IMR-90 (cell line): ENCODE measurements at regions not wholly inside any gene's neighbourhood (a gene's known extent, or its start where the extent isn't known, plus 50 kb on each side); places are given as distances from the start of the nearest gene placed in this dataset.

Experiments
- ATAC-seq: fragments of 200-7000 bp; cut with Tn5 transposase; 2 replicates; pipeline ENCODE4 v1.9.1; 2020; ENCODE audit warnings: low read depth, mild to moderate bottlenecking, moderate library complexity
- BruUV-seq: library from RNA; stranded (reverse); fragments of 400-500 nt; replicated peaks from 2 replicates; lab custom pipeline; 2021; lab: Mats Ljungman, UMichigan
- CTCF ChIA-PET: fragments of 300-600 bp; formaldehyde crosslinking; extraction: SDS; loops from one replicate; lab custom pipeline; 2021; ENCODE audit warnings: antibody characterized with exemption; lab: Yijun Ruan, JAX
- POLR2A ChIA-PET: fragments of 300-600 bp; sonication (Branson Sonifier 250); formaldehyde crosslinking; loops from one replicate; lab custom pipeline; 2022; ENCODE audit warnings: antibody characterized with exemption; ENCODE audit not compliant: unreplicated experiment; lab: Charles Lee
- DNase-seq: peaks from one replicate; pipeline ENCODE4 v3.0.0; 2013
- H2AFZ ChIP-seq: replicated peaks from 2 replicates; pipeline ENCODE3; 2013; ENCODE audit warnings: low read length, mild to moderate bottlenecking; ENCODE audit not compliant: poor library complexity
- H2AK5ac ChIP-seq: 2 replicates; pipeline ENCODE4 v1.6.1; 2013; ENCODE audit warnings: low read depth, low read length, inconsistent platforms
- H2AK9ac ChIP-seq: replicated peaks from 2 replicates; pipeline ENCODE3; 2013; ENCODE audit warnings: mild to moderate bottlenecking, low read depth, low read length, moderate library complexity; ENCODE audit not compliant: poor library complexity
- H2BK120ac ChIP-seq: 2 replicates; pipeline ENCODE4 v1.6.1; 2013; ENCODE audit warnings: low read depth, low read length, inconsistent platforms
- H2BK15ac ChIP-seq: 3 replicates; pipeline ENCODE4 v1.6.1; 2013; ENCODE audit warnings: low read depth, low read length, inconsistent platforms
- H2BK20ac ChIP-seq: 2 replicates; pipeline ENCODE4 v1.6.1; 2013; ENCODE audit warnings: low read depth, mild to moderate bottlenecking, inconsistent platforms, low read length, moderate library complexity
- H2BK5ac ChIP-seq: 2 replicates; pipeline ENCODE4 v1.6.1; 2013; ENCODE audit warnings: mild to moderate bottlenecking, low read depth, low read length, inconsistent platforms; ENCODE audit not compliant: poor library complexity, severe bottlenecking
- H3K14ac ChIP-seq: replicated peaks from 2 replicates; pipeline ENCODE4 v1.6.1; 2013; ENCODE audit warnings: low read depth, low read length, inconsistent platforms
- H3K18ac ChIP-seq: 2 replicates; pipeline ENCODE4 v1.6.1; 2013; ENCODE audit warnings: low read depth, low read length, control low read depth
- H3K23ac ChIP-seq: 2 replicates; pipeline ENCODE4 v1.6.1; 2013; ENCODE audit warnings: low read depth, low read length, inconsistent platforms
- H3K27ac ChIP-seq: 2 replicates; pipeline ENCODE4 v1.5.1; 2013; ENCODE audit warnings: mild to moderate bottlenecking, control low read depth, low read length; ENCODE audit not compliant: insufficient read depth
- H3K27me3 ChIP-seq: 2 replicates; pipeline ENCODE4 v1.6.1; 2013; ENCODE audit warnings: low read length; ENCODE audit not compliant: control insufficient read depth, insufficient read depth
- H3K36me3 ChIP-seq: 2 replicates; pipeline ENCODE4 v1.6.1; 2013; ENCODE audit warnings: low read length, mixed read lengths; ENCODE audit not compliant: control insufficient read depth, insufficient read depth
- H3K4ac ChIP-seq: 2 replicates; pipeline ENCODE4 v1.6.1; 2013; ENCODE audit warnings: low read depth, low read length, inconsistent platforms
- H3K4me1 ChIP-seq: 2 replicates; pipeline ENCODE4 v1.6.1; 2013; ENCODE audit warnings: low read length, mixed read lengths; ENCODE audit not compliant: control insufficient read depth, insufficient read depth
- H3K4me2 ChIP-seq: 2 replicates; pipeline ENCODE4 v1.6.1; 2013; ENCODE audit warnings: low read depth, mild to moderate bottlenecking, control low read depth, low read length, moderate library complexity
- H3K4me3 ChIP-seq: 2 replicates; pipeline ENCODE4 v1.5.1; 2013; ENCODE audit warnings: low read depth, mild to moderate bottlenecking, control low read depth, low read length, moderate library complexity; ENCODE audit not compliant: insufficient read depth
- H3K56ac ChIP-seq: 2 replicates; pipeline ENCODE4 v1.6.1; 2013; ENCODE audit warnings: low read length, inconsistent platforms; ENCODE audit not compliant: insufficient read depth; ENCODE audit errors: extremely low read depth
- H3K79me1 ChIP-seq, 2 experiments: 2 replicates each; pipeline ENCODE4 v1.6.1; 2013; ENCODE audit warnings: low read length in 2 of 2, inconsistent platforms in 1 of 2, low read depth in 1 of 2
- H3K9ac ChIP-seq: 2 replicates; pipeline ENCODE4 v1.6.1; 2013; ENCODE audit warnings: low read depth, low read length, control low read depth
- H3K9me1 ChIP-seq: 2 replicates; pipeline ENCODE4 v1.6.1; 2013; ENCODE audit warnings: low read length, inconsistent platforms; ENCODE audit not compliant: insufficient read depth
- H3K9me3 ChIP-seq: 2 replicates; pipeline ENCODE4 v1.6.1; 2013; ENCODE audit warnings: low read length; ENCODE audit not compliant: control insufficient read depth, insufficient read depth
- H4K20me1 ChIP-seq: 2 replicates; pipeline ENCODE4 v1.6.1; 2013; ENCODE audit warnings: low read length, inconsistent platforms; ENCODE audit not compliant: insufficient read depth
- H4K5ac ChIP-seq: 2 replicates; pipeline ENCODE4 v1.6.1; 2013; ENCODE audit warnings: mild to moderate bottlenecking, low read depth, low read length, control low read depth
- H4K8ac ChIP-seq, 2 experiments: 2 replicates each; pipeline ENCODE4 v1.6.1; 2013; ENCODE audit warnings: low read depth in 2 of 2, low read length in 2 of 2, control low read depth in 1 of 2, inconsistent platforms in 1 of 2
- H4K91ac ChIP-seq: 2 replicates; pipeline ENCODE4 v1.6.1; 2013; ENCODE audit warnings: low read depth, low read length, inconsistent platforms; ENCODE audit not compliant: insufficient read depth
- BHLHE40 ChIP-seq: fragments of 150-350 bp; IDR thresholded peaks from 2 replicates; pipeline ENCODE4 v1.6.1; 2016; ENCODE audit warnings: mild to moderate bottlenecking, low read depth, low read length
- CEBPB ChIP-seq: IDR thresholded peaks from 2 replicates; pipeline ENCODE4 v1.6.1; 2012; ENCODE audit warnings: low read depth, low read length, improper control_type of control experiment
- CHD1 ChIP-seq: IDR thresholded peaks from 2 replicates; pipeline ENCODE4 v1.6.1; 2012; ENCODE audit warnings: low read depth, low read length, improper control_type of control experiment
- FOS ChIP-seq: fragments of 150-350 bp; IDR thresholded peaks from 2 replicates; pipeline ENCODE4 v1.6.1; 2016; ENCODE audit warnings: low read depth, low read length
- MAFK ChIP-seq: IDR thresholded peaks from 2 replicates; pipeline ENCODE4 v1.6.1; 2012; ENCODE audit warnings: low read depth, low read length, improper control_type of control experiment
- MAZ ChIP-seq: IDR thresholded peaks from 2 replicates; pipeline ENCODE4 v1.6.1; 2012; ENCODE audit warnings: low read depth, mild to moderate bottlenecking, low read length, improper control_type of control experiment, moderate library complexity, borderline replicate concordance
- MXI1 ChIP-seq: IDR thresholded peaks from 2 replicates; pipeline ENCODE4 v1.6.1; 2012; ENCODE audit warnings: low read depth, mild to moderate bottlenecking, low read length, moderate library complexity, borderline replicate concordance
- NFE2L2 ChIP-seq: fragments of 150-350 bp; IDR thresholded peaks from 2 replicates; pipeline ENCODE4 v1.6.1; 2016; ENCODE audit warnings: low read depth, mild to moderate bottlenecking, low read length
- POLR2A ChIP-seq: IDR thresholded peaks from 2 replicates; pipeline ENCODE4 v1.6.1; 2012; ENCODE audit warnings: mild to moderate bottlenecking, low read depth, low read length
- RAD21 ChIP-seq: IDR thresholded peaks from 2 replicates; pipeline ENCODE4 v1.6.1; 2012; ENCODE audit warnings: low read length, improper control_type of control experiment
- RCOR1 ChIP-seq: IDR thresholded peaks from 2 replicates; pipeline ENCODE4 v1.6.1; 2012; ENCODE audit warnings: mild to moderate bottlenecking, low read length, improper control_type of control experiment; ENCODE audit not compliant: insufficient replicate concordance
- RFX5 ChIP-seq: IDR thresholded peaks from 2 replicates; pipeline ENCODE4 v1.8.0; 2012; ENCODE audit warnings: low read depth, mild to moderate bottlenecking, low read length, moderate library complexity
- SMC3 ChIP-seq: fragments of 150-350 bp; IDR thresholded peaks from 2 replicates; pipeline ENCODE4 v1.6.1; 2016; ENCODE audit warnings: low read depth, mild to moderate bottlenecking, antibody characterized with exemption, low read length, moderate library complexity
- WGBS, 2 experiments: methylation state at CpG; one replicate each; pipeline versions ENCODE4 v1.1.5 to v1.1.7; 2013; ENCODE audit warnings: missing lambda C conversion rate in 2 of 2; ENCODE audit not compliant: insufficient read length in 1 of 2; ENCODE audit errors: extremely low coverage in 2 of 2; 5-methylcytosine and 5-hydroxymethylcytosine counted together
- dilution Hi-C: fragments of 300-500 bp; cut with HindIII; formaldehyde crosslinking; loops from one replicate; pipeline ENCODE4 v1.14.3; 2018; ENCODE audit warnings: low sequenced_read_pairs; ENCODE audit not compliant: unreplicated experiment
- in situ Hi-C: fragments of 300-500 bp; cut with MboI; formaldehyde crosslinking; loops from 3 replicates; pipeline ENCODE4 v1.14.3; 2019; ENCODE audit warnings: low sequenced_read_pairs, inconsistent platforms, mixed read lengths
- intact Hi-C: fragments of 100-400 bp; cut with micrococcal nuclease; formaldehyde crosslinking; loops from 2 replicates; pipeline ENCODE4 v1.10.0; 2022
- TF ChIP-seq, protein P1 (sequence below): fragments of 150-350 bp; IDR thresholded peaks from 2 replicates; pipeline ENCODE4 v1.6.1; 2017; ENCODE audit warnings: mild to moderate bottlenecking, antibody characterized with exemption, low read length, low read depth
- TF ChIP-seq, protein P2 (sequence below): fragments of 150-350 bp; IDR thresholded peaks from 2 replicates; pipeline ENCODE4 v1.6.1; 2016; ENCODE audit warnings: low read depth, mild to moderate bottlenecking, low read length, moderate library complexity, borderline replicate concordance
- TF ChIP-seq, protein P3 (sequence below): conservative IDR thresholded peaks from 2 replicates; pipeline ENCODE4 v1.5.1; 2012; ENCODE audit warnings: mild to moderate bottlenecking, low read depth, low read length, improper control_type of control experiment

DNA sequence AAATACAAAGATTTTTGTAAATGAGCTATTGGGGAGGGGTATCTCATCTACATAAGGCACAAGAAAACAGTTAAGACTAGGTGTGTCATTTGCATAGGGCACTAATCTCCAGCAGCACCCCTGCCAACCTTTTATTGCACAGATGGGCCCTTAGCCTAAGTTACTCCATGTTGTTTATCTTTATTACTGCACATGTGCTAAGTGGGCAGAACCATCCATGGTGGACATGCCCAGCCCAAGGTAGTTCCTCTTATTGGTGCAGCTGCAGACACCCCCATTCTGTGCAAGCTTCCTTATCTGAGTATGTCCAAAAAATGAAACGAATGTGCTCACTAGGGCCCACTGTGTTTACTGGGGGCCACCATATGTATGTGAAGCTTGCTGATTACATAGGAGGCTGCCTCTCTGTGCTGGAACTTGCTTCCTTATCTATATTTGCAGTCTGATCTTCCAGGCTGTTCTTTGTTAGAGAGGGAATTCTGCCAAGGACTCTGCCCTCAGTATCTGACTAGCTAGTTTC is 77.3 kb upstream of the NEK7 start:
- Histone ChIP-seq H3K18ac (no peak overlapping the region), H2BK20ac (no peak overlapping the region), H2AK9ac (no peak overlapping the region), H2AFZ (no peak overlapping the region), H4K20me1 (no peaks in the 10 kb centered on the region), H2BK5ac (no peak overlapping the region), H3K9ac (no peak overlapping the region), H3K9me3 (no peaks in the 10 kb centered on the region), H3K4ac (no peak overlapping the region), H3K4me1 (no peaks in the 10 kb centered on the region), H3K4me2 (no peak overlapping the region), H3K4me3 (no peak overlapping the region), H4K91ac (no peak overlapping the region), H3K36me3 (no peaks in the 10 kb centered on the region), H3K9me1 (no peaks in the 10 kb centered on the region; the same call in 1 of the 2 replicates), H2BK120ac (no peak overlapping the region), H2BK15ac (no peak overlapping the region), H4K8ac (no peak overlapping the region), H3K14ac (no peak overlapping the region), H4K5ac (no peak overlapping the region), H3K56ac (no peak overlapping the region), H3K27ac (no peak overlapping the region), H3K23ac (no peak overlapping the region), H3K79me1 (no peaks in the 10 kb centered on the region), H2AK5ac (no peak overlapping the region), H3K27me3 (no peaks in the 10 kb centered on the region)
- no peak for TF ChIP-seq MAFK
- TF ChIP-seq CEBPB = no peak
- TF ChIP-seq RAD21 = no peak
- no peak for TF ChIP-seq POLR2A
- TF ChIP-seq, protein P1, sequence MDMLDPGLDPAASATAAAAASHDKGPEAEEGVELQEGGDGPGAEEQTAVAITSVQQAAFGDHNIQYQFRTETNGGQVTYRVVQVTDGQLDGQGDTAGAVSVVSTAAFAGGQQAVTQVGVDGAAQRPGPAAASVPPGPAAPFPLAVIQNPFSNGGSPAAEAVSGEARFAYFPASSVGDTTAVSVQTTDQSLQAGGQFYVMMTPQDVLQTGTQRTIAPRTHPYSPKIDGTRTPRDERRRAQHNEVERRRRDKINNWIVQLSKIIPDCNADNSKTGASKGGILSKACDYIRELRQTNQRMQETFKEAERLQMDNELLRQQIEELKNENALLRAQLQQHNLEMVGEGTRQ = no peak
- no peak for TF ChIP-seq MAZ
- TF ChIP-seq, protein P2, sequence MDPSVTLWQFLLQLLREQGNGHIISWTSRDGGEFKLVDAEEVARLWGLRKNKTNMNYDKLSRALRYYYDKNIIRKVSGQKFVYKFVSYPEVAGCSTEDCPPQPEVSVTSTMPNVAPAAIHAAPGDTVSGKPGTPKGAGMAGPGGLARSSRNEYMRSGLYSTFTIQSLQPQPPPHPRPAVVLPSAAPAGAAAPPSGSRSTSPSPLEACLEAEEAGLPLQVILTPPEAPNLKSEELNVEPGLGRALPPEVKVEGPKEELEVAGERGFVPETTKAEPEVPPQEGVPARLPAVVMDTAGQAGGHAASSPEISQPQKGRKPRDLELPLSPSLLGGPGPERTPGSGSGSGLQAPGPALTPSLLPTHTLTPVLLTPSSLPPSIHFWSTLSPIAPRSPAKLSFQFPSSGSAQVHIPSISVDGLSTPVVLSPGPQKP = no peak
- TF ChIP-seq FOS = no peak
- TF ChIP-seq SMC3 = no peak
- no peak for TF ChIP-seq BHLHE40
- no peak for TF ChIP-seq RCOR1
- TF ChIP-seq MXI1 = no peak
- TF ChIP-seq CHD1 = no peak
- TF ChIP-seq NFE2L2 = no peak
- no peak for TF ChIP-seq RFX5
- TF ChIP-seq, protein P3, sequence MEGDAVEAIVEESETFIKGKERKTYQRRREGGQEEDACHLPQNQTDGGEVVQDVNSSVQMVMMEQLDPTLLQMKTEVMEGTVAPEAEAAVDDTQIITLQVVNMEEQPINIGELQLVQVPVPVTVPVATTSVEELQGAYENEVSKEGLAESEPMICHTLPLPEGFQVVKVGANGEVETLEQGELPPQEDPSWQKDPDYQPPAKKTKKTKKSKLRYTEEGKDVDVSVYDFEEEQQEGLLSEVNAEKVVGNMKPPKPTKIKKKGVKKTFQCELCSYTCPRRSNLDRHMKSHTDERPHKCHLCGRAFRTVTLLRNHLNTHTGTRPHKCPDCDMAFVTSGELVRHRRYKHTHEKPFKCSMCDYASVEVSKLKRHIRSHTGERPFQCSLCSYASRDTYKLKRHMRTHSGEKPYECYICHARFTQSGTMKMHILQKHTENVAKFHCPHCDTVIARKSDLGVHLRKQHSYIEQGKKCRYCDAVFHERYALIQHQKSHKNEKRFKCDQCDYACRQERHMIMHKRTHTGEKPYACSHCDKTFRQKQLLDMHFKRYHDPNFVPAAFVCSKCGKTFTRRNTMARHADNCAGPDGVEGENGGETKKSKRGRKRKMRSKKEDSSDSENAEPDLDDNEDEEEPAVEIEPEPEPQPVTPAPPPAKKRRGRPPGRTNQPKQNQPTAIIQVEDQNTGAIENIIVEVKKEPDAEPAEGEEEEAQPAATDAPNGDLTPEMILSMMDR = no peak
- DNase-seq (no peak), ATAC-seq (no peak)
- in situ Hi-C loops (no loop called here), dilution Hi-C loops (no loop called here), intact Hi-C loops (no loop called here)
- BruUV-seq = no TSS peak
- WGBS, 2 experiments = 50% methylated on average over 1 of the region's 1 CpG; no CpG with 5 or more reads in 1 of the 2 experiments
- POLR2A ChIA-PET = no interaction called here
- CTCF ChIA-PET = no interaction called here
